ENCODE measurements at regions not wholly inside any gene's neighbourhood (a gene's known extent, or its start where the extent isn't known, plus 50 kb on each side); places are given as distances from the start of the nearest gene placed in this dataset.

DNA sequence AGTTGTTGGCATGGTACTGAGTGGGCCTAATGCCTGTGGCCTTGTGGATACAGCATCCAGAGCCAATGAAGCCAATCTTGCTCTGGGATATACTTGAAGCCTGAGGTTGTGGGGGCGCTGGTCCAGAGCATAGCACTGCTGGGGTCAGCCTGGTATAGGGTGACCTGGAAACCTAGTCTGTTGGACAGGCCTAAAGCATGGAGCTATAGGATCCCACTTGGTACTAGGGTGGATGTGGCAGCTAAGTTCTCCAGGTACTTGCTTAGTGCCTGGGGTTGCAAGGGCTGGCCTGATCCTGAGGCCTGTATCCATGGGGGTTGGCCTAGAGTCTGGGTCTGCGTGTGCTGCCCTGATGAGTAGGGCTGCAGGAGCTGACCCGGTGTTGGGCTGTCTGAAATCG, 1168.2 kb upstream of the C9orf72 start (continued):
- TF ChIP-seq, protein P1, sequence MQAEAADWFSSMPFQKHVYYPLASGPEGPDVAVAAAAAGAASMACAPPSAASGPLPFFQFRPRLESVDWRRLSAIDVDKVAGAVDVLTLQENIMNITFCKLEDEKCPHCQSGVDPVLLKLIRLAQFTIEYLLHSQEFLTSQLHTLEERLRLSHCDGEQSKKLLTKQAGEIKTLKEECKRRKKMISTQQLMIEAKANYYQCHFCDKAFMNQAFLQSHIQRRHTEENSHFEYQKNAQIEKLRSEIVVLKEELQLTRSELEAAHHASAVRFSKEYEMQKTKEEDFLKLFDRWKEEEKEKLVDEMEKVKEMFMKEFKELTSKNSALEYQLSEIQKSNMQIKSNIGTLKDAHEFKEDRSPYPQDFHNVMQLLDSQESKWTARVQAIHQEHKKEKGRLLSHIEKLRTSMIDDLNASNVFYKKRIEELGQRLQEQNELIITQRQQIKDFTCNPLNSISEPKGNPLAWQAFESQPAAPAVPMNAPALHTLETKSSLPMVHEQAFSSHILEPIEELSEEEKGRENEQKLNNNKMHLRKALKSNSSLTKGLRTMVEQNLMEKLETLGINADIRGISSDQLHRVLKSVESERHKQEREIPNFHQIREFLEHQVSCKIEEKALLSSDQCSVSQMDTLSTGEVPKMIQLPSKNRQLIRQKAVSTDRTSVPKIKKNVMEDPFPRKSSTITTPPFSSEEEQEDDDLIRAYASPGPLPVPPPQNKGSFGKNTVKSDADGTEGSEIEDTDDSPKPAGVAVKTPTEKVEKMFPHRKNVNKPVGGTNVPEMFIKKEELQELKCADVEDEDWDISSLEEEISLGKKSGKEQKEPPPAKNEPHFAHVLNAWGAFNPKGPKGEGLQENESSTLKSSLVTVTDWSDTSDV (CRISPR knock-in tag; IDR thresholded peaks at IDR 0.05), result no peak

DNA sequence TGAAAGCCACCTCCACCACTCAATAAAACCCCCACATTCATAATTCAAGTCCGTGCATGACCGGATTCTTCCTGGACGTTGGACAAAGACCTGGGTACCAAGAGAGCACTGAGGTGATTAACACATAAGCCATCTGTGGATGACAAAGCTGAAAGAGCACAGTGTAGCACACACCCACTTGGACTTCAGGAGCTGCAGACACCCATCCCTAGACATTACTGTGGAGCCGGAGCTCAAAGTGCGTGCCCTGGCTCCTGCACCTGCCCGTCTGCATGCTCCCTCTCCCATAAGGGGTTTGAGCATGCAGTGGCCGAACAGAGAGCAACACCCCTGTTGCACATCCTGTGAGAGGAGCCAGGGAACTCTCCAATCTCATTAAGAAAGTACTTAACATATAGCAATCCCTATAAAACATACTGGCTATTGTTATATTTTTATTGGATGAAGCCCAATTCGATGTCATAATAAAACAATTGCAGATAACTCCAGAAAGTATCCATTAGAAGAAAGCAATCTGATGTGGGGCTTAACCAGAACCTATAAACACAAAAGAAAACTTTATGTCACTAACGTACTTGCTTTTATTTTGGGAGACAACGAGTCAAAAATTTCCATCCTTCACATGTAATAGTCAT, 1174.2 kb upstream of the C9orf72 start:
- no peaks in the 10 kb centered on the region for H4K20me1 ChIP-seq (ENCODE audit: insufficient read depth, low read length)
- BruUV-seq (replicated peaks), result no TSS peak
- H2AFZ ChIP-seq (ENCODE audit: low read length), result no peak overlapping the region
- H3K27me3 ChIP-seq (ENCODE audit: control insufficient read depth in 1 of 2, insufficient read depth in 2 of 2, low read length in 2 of 2), result no peaks in the 10 kb centered on the region
- H3K4me2 ChIP-seq (ENCODE audit: low read depth, low read length), result no peak overlapping the region
- H3K4me1 ChIP-seq (ENCODE audit: insufficient read depth, low read length), result no peaks in the 10 kb centered on the region
- no peaks in the 10 kb centered on the region for H3K36me3 ChIP-seq (replicated peaks in 1 of 2; ENCODE audit: control insufficient read depth in 1 of 2, insufficient read depth in 2 of 2, low read length in 2 of 2)
- ATAC-seq (no peak), FAIRE-seq (no peak), DNase-seq (ENCODE audit: low spot score) (no peak)
- ChIA-PET POLR2A (no interaction called here), CTCF (ENCODE audit: low intra/inter-chr PET ratio, low total read pairs) (no interaction called here)
- intact Hi-C loops (cut with micrococcal nuclease; ENCODE audit: unreplicated experiment), result no loop called here
- no peak overlapping the region for H3K27ac ChIP-seq (ENCODE audit: extremely low read length, insufficient read depth, low read length)
- H3K9ac ChIP-seq (ENCODE audit: insufficient read depth, low read depth, low read length), result no peak overlapping the region
- H3K79me2 ChIP-seq (ENCODE audit: insufficient read depth, low read length), result no peaks in the 10 kb centered on the region
- 0% methylated on average over 6 of the region's 10 CpGs for WGBS (ENCODE audit: low lambda C conversion rate)
- H3K9me3 ChIP-seq (ENCODE audit: low read length), result peaks cover 12% of the 10 kb centered on the region
- TF ChIP-seq ZNF207 (IDR thresholded peaks at IDR 0.05; ENCODE audit: borderline replicate concordance), result no peak
- no peak for TF ChIP-seq GPN1 (CRISPR knock-in tag; IDR thresholded peaks at IDR 0.05; ENCODE audit: borderline replicate concordance)
- TF ChIP-seq ZFP37 (CRISPR knock-in tag; IDR thresholded peaks at IDR 0.05; ENCODE audit: borderline replicate concordance), result no peak
- no peak for TF ChIP-seq ZNF451 (CRISPR knock-in tag; IDR thresholded peaks at IDR 0.05)
- no peak for TF ChIP-seq WIZ (CRISPR knock-in tag; IDR thresholded peaks at IDR 0.05)
- TF ChIP-seq, protein P2, sequence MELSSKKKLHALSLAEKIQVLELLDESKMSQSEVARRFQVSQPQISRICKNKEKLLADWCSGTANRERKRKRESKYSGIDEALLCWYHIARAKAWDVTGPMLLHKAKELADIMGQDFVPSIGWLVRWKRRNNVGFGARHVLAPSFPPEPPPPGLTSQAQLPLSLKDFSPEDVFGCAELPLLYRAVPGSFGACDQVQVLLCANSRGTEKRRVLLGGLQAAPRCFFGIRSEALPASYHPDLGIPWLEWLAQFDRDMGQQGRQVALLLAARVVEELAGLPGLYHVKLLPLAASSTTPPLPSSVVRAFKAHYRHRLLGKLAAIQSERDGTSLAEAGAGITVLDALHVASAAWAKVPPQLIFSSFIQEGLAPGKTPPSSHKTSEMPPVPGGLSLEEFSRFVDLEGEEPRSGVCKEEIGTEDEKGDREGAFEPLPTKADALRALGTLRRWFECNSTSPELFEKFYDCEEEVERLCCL (CRISPR knock-in tag; IDR thresholded peaks at IDR 0.05; ENCODE audit: borderline replicate concordance), result no peak
- no peak for TF ChIP-seq ZNF205 (CRISPR knock-in tag; IDR thresholded peaks at IDR 0.05)
- TF ChIP-seq, protein P3, sequence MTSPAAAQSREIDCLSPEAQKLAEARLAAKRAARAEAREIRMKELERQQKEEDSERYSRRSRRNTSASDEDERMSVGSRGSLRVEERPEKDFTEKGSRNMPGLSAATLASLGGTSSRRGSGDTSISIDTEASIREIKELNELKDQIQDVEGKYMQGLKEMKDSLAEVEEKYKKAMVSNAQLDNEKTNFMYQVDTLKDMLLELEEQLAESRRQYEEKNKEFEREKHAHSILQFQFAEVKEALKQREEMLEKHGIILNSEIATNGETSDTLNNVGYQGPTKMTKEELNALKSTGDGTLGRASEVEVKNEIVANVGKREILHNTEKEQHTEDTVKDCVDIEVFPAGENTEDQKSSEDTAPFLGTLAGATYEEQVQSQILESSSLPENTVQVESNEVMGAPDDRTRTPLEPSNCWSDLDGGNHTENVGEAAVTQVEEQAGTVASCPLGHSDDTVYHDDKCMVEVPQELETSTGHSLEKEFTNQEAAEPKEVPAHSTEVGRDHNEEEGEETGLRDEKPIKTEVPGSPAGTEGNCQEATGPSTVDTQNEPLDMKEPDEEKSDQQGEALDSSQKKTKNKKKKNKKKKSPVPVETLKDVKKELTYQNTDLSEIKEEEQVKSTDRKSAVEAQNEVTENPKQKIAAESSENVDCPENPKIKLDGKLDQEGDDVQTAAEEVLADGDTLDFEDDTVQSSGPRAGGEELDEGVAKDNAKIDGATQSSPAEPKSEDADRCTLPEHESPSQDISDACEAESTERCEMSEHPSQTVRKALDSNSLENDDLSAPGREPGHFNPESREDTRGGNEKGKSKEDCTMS (CRISPR knock-in tag; conservative IDR thresholded peaks at IDR 0.05), result no peak
- no peak for TF ChIP-seq PLRG1 (conservative IDR thresholded peaks at IDR 0.05)
- no peak for TF ChIP-seq MTA1 (CRISPR knock-in tag; IDR thresholded peaks at IDR 0.05; ENCODE audit: borderline replicate concordance)
- no peak for TF ChIP-seq DNMT3B (CRISPR knock-in tag; conservative IDR thresholded peaks at IDR 0.05)
- no peak for TF ChIP-seq ZNF616 (CRISPR knock-in tag; IDR thresholded peaks at IDR 0.05; ENCODE audit: low read depth)
- TF ChIP-seq ATF1 (CRISPR knock-in tag; IDR thresholded peaks at IDR 0.05), result no peak
- no peak for TF ChIP-seq ZNF850 (CRISPR knock-in tag; conservative IDR thresholded peaks at IDR 0.05)
- H3K4me3 ChIP-seq (replicated peaks in 1 of 3; ENCODE audit: insufficient read depth in 1 of 3, low read depth in 2 of 3, low read length in 3 of 3), result no peak overlapping the region
- in situ Hi-C loops (cut with HindIII; ENCODE audit: extremely low pct_ligation_motif_present, low pct_unique_long_range_greater_than_20kb), result no loop called here
